ENCODE measurements at regions not wholly inside any gene's neighbourhood (a gene's known extent, or its start where the extent isn't known, plus 50 kb on each side); places are given as distances from the start of the nearest gene placed in this dataset.
A peak's percentile ranks its signal among the peaks of the same experiment; 100 is the strongest.

GRCh38 chr10:33626798-33627466 lies 292.5 kb upstream of the NRP1 start:
- Histone ChIP-seq H3K9me3 (replicated peaks in 1 of 3) (no peaks in the 10 kb centered on the region), H3K4me3 (no peak overlapping the region), H3K36me3 (replicated peaks in 1 of 2) (no peaks in the 10 kb centered on the region), H3K27me3 (no peaks in the 10 kb centered on the region), H3K27ac (no peak overlapping the region), H3K4me1 (replicated peaks in 1 of 2) (no peaks in the 10 kb centered on the region)
- DNase-seq = no peak
- WGBS, 4 donors = 78 to 96% (median 90%) methylated on average over 3 of the region's 3 CpGs
- TF ChIP-seq POLR2A (IDR thresholded peaks at IDR 0.05) = no peak
- intact Hi-C loops (cut with DNase I) = no loop called here

- Histone ChIP-seq H3K36me3 (replicated peaks in 1 of 2) (no peaks in the 10 kb centered on the region), H3K9me3 (replicated peaks in 1 of 3) (no peaks in the 10 kb centered on the region), H3K27ac (peak overlapping the region in 1 of 5 donors; percentile 76), H3K4me3 (no peak overlapping the region), H3K4me1 (replicated peaks in 1 of 2) (no peaks in the 10 kb centered on the region), H3K27me3 (no peaks in the 10 kb centered on the region)
- no peak for DNase-seq
- intact Hi-C loops (cut with DNase I) = no loop called here
- no peak for TF ChIP-seq POLR2A (IDR thresholded peaks at IDR 0.05)
- no peak for TF ChIP-seq CTCF (IDR thresholded peaks at IDR 0.05)
- 78 to 90% (median 81%) methylated on average over 3 of the region's 3 CpGs for WGBS, 4 donors
These were observed 289.2 kb upstream of the NRP1 start for GRCh38 chr10:33623669-33624068.

DNA sequence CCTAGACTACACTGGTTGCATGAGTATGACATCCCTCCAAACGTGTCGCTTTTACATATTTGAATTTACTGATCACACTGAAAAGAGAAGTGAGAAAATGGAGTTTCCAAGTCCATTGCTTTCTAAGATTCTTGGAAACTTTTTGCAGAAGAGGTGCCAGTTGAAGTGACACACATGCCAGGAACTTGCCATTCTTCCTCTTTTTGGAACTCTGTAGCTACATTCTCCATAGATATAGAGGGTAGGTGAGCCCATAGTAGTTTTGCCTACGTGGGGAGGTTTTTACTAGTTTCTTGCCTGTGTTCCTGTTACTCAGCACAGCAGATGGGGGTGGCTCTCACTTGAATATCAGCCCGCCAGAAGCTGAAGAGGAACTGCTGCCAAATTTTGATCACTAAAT lies 286.6 kb upstream of the NRP1 start:
- no peaks in the 10 kb centered on the region for H3K27me3 ChIP-seq
- H3K27ac ChIP-seq = peak overlapping the region in 1 of 5 donors; percentile 23
- no peaks in the 10 kb centered on the region for H3K9me3 ChIP-seq (replicated peaks in 1 of 3)
- no peak for TF ChIP-seq CTCF (IDR thresholded peaks at IDR 0.05)
- no peak for TF ChIP-seq POLR2A (IDR thresholded peaks at IDR 0.05)
- WGBS, 4 donors = 66 to 86% (median 76%) methylated on average over 4 of the region's 4 CpGs
- peak in 3 of 7 donors; percentile 6 to 24 (median 21) for DNase-seq
- H3K4me1 ChIP-seq (replicated peaks in 1 of 2) = no peaks in the 10 kb centered on the region
- H3K36me3 ChIP-seq (replicated peaks in 1 of 2) = no peaks in the 10 kb centered on the region
- intact Hi-C loops (cut with DNase I) = no loop called here
- H3K4me3 ChIP-seq = no peak overlapping the region

- H3K36me3 ChIP-seq (replicated peaks in 1 of 2) = no peaks in the 10 kb centered on the region
- intact Hi-C loops (cut with DNase I) = no loop called here
- no peaks in the 10 kb centered on the region for H3K9me3 ChIP-seq (replicated peaks in 1 of 3)
- TF ChIP-seq CTCF (IDR thresholded peaks at IDR 0.05) (no peak), POLR2A (IDR thresholded peaks at IDR 0.05) (no peak)
- no peak for DNase-seq
- no peak overlapping the region for H3K4me3 ChIP-seq
- no peak overlapping the region for H3K27ac ChIP-seq
- H3K27me3 ChIP-seq = no peaks in the 10 kb centered on the region
- H3K4me1 ChIP-seq (replicated peaks in 1 of 2) = peaks cover 0 to under 1% of the 10 kb centered on the region in 2 donors
- WGBS, 4 donors = 77 to 78% (median 77%) methylated on average over 2 of the region's 2 CpGs
These were observed 283.7 kb upstream of the NRP1 start for GRCh38 chr10:33618196-33618595.

Data from adrenal gland (tissue), 9 donors.